Endothelial cell of umbilical vein (primary cell): ENCODE measurements at regions not wholly inside any gene's neighbourhood (a gene's known extent, or its start where the extent isn't known, plus 50 kb on each side); places are given as distances from the start of the nearest gene placed in this dataset.

ENCODE experiments used
- BruUV-seq: library from RNA; stranded (reverse); fragments of 400-500 nt; replicated peaks from 2 replicates; lab custom pipeline; 2021; lab: Mats Ljungman, UMichigan
- CTCF ChIA-PET: fragments of 300-600, 350-600 bp; sonication (Branson Sonifier 250); formaldehyde crosslinking; loops from one replicate; lab custom pipeline; 2021; ENCODE audit warnings: antibody characterized with exemption, inconsistent platforms; lab: Charles Lee
- POLR2A ChIA-PET: fragments of 300-600, 350-600 bp; sonication (Branson Sonifier 250); formaldehyde crosslinking; loops from one replicate; lab custom pipeline; 2021; ENCODE audit warnings: antibody characterized with exemption, inconsistent platforms; lab: Charles Lee
- DNase-seq: peaks from one replicate; pipeline ENCODE4 v3.0.0-alpha.2; 2011; ENCODE audit warnings: low read depth, low spot score
- FAIRE-seq: peaks from 2 replicates; lab custom pipeline; 2011; peaks lifted over from hg19 to GRCh38; lab: Jason Lieb, UNC
- H2AFZ ChIP-seq: 2 replicates; pipeline ENCODE4 v1.6.0; 2012; ENCODE audit warnings: low read depth, low read length, control low read depth, inconsistent platforms
- H3K27ac ChIP-seq: 2 replicates; pipeline ENCODE4 v1.5.1; 2011; ENCODE audit warnings: low read depth, mild to moderate bottlenecking, control low read depth, low read length, moderate library complexity; ENCODE audit not compliant: insufficient read depth
- H3K27me3 ChIP-seq, 2 experiments: 2 replicates each; pipeline versions ENCODE4 v1.6.0 to v1.6.1; 2011; ENCODE audit warnings: low read length in 2 of 2, mixed read lengths in 1 of 2; ENCODE audit not compliant: control insufficient read depth in 2 of 2, insufficient read depth in 2 of 2
- H3K36me3 ChIP-seq, 2 experiments: 2 replicates in 1 of 2; 3 replicates in 1 of 2; pipeline ENCODE4 v1.5.1; 2011; ENCODE audit warnings: low read length in 2 of 2, mild to moderate bottlenecking in 1 of 2, moderate library complexity in 1 of 2; ENCODE audit not compliant: control insufficient read depth in 2 of 2, insufficient read depth in 2 of 2; ENCODE audit errors: extremely low read depth in 1 of 2
- H3K4me1 ChIP-seq: 3 replicates; pipeline ENCODE4 v1.5.1; 2011; ENCODE audit warnings: mild to moderate bottlenecking, low read length; ENCODE audit not compliant: control insufficient read depth, insufficient read depth; ENCODE audit errors: extremely low read depth
- H3K4me2 ChIP-seq: 2 replicates; pipeline ENCODE4 v1.6.1; 2011; ENCODE audit warnings: low read length, control low read depth, mixed read lengths; ENCODE audit not compliant: insufficient read depth
- H3K4me3 ChIP-seq, 3 experiments: fragments of 200-600 bp in 1 of 3; sonication (generic), shearing (Covaris generic) in 1 of 3; replicated peaks in 1 of 3; 2 replicates each; pipeline ENCODE4 v1.5.1; 2011 to 2016; ENCODE audit warnings: control low read depth in 3 of 3, low read length in 3 of 3, mild to moderate bottlenecking in 2 of 3, inconsistent platforms in 1 of 3, low read depth in 1 of 3, moderate library complexity in 1 of 3; ENCODE audit not compliant: insufficient read depth in 1 of 3
- H3K79me2 ChIP-seq: 2 replicates; pipeline ENCODE4 v1.6.0; 2012; ENCODE audit warnings: low read length, inconsistent platforms; ENCODE audit not compliant: control insufficient read depth, insufficient read depth
- H3K9ac ChIP-seq: replicated peaks from 2 replicates; pipeline ENCODE3; 2011; ENCODE audit warnings: low read length, control low read depth; ENCODE audit not compliant: insufficient read depth; ENCODE audit errors: extremely low read depth
- H3K9me1 ChIP-seq: replicated peaks from 3 replicates; pipeline ENCODE4 v1.6.0; 2011; ENCODE audit warnings: mild to moderate bottlenecking, low read length; ENCODE audit not compliant: control insufficient read depth, insufficient read depth; ENCODE audit errors: extremely low read depth
- H3K9me3 ChIP-seq: replicated peaks from 2 replicates; pipeline ENCODE4 v1.5.1; 2012; ENCODE audit warnings: low read length, inconsistent platforms; ENCODE audit not compliant: control insufficient read depth, insufficient read depth
- H4K20me1 ChIP-seq: replicated peaks from 2 replicates; pipeline ENCODE3; 2011; ENCODE audit warnings: mild to moderate bottlenecking, low read length; ENCODE audit not compliant: control insufficient read depth, insufficient read depth; ENCODE audit errors: extremely low read depth
- CTCF ChIP-seq, 2 donors: IDR thresholded peaks; 1 replicate in 1 of 2; 2 replicates in 1 of 2; pipeline ENCODE4 v1.5.1; 2011; ENCODE audit warnings: low read length in 2 of 2, mild to moderate bottlenecking in 2 of 2, moderate library complexity in 2 of 2, control low read depth in 1 of 2, inconsistent platforms in 1 of 2, low read depth in 1 of 2; ENCODE audit not compliant: insufficient read depth in 1 of 2; ENCODE audit errors: extremely low read depth in 1 of 2
- EZH2 ChIP-seq: IDR thresholded peaks from 2 replicates; pipeline ENCODE4 v1.6.1; 2012; ENCODE audit warnings: borderline replicate concordance, low read depth, mild to moderate bottlenecking, moderate library complexity, low read length, inconsistent platforms; ENCODE audit not compliant: severe bottlenecking
- FOS ChIP-seq: IDR thresholded peaks from 2 replicates; pipeline ENCODE4 v1.6.1; 2011; ENCODE audit warnings: mild to moderate bottlenecking, low read length, moderate library complexity, borderline replicate concordance; ENCODE audit not compliant: insufficient read depth
- GATA2 ChIP-seq: IDR thresholded peaks from 2 replicates; pipeline ENCODE4 v1.7.0; 2011; ENCODE audit warnings: low read depth, mild to moderate bottlenecking, moderate library complexity, mixed read lengths, low read length; ENCODE audit not compliant: insufficient read length, insufficient read depth
- JUN ChIP-seq: IDR thresholded peaks from 2 replicates; pipeline ENCODE4 v1.6.1; 2011; ENCODE audit warnings: borderline replicate concordance, low read depth; ENCODE audit not compliant: insufficient read length, insufficient read depth
- MAX ChIP-seq: IDR thresholded peaks from 2 replicates; pipeline ENCODE4 v1.6.1; 2011; ENCODE audit not compliant: insufficient read depth, insufficient read length
- MYC ChIP-seq: IDR thresholded peaks from one replicate; pipeline ENCODE4 v1.6.1; 2011; ENCODE audit warnings: mild to moderate bottlenecking, low read depth, low read length
- POLR2A ChIP-seq: IDR thresholded peaks from 2 replicates; pipeline ENCODE4 v1.6.1; 2012; ENCODE audit warnings: low read depth, mild to moderate bottlenecking, control low read depth, low read length
- POLR2AphosphoS5 ChIP-seq: IDR thresholded peaks from 2 replicates; pipeline ENCODE4 v1.6.1; 2012; ENCODE audit warnings: low read depth, mild to moderate bottlenecking, control low read depth, low read length, moderate library complexity; ENCODE audit not compliant: insufficient read depth
- dilution Hi-C: fragments of 300-500 bp; cut with MboI; formaldehyde crosslinking; loops from one replicate; pipeline ENCODE4 v1.15.0; 2019; ENCODE audit warnings: low sequenced_read_pairs; ENCODE audit not compliant: extremely low pct_ligation_motif_present
- intact Hi-C: fragments of 100-400 bp; cut with micrococcal nuclease; formaldehyde crosslinking; loops from one replicate; pipeline ENCODE4 v1.10.0; 2022

- Histone ChIP-seq H3K79me2 (no peaks in the 10 kb centered on the region), H3K9me3 (no peaks in the 10 kb centered on the region), H3K4me1 (no peaks in the 10 kb centered on the region), H3K36me3 (no peaks in the 10 kb centered on the region), H3K4me3 (no peak overlapping the region), H3K4me2 (no peak overlapping the region), H3K9me1 (no peaks in the 10 kb centered on the region), H3K27ac (no peak overlapping the region), H2AFZ (no peak overlapping the region), H4K20me1 (no peaks in the 10 kb centered on the region), H3K27me3 (peaks cover 23 to 40% of the 10 kb centered on the region in 2 experiments), H3K9ac (no peak overlapping the region)
- TF ChIP-seq POLR2AphosphoS5 (no peak), JUN (no peak), FOS (no peak), EZH2 (no peak), CTCF (IDR thresholded peaks at IDR 0.05; ENCODE audit: extremely low read depth in 1 of 2, insufficient read depth in 1 of 2, low read depth in 1 of 2, low read length in 2 of 2) (no peak), GATA2 (no peak), MAX (no peak), MYC (no peak), POLR2A (no peak)
- ChIA-PET POLR2A (no interaction called here), CTCF (interaction anchor here (1.0 to 1.5 kb wide), 2 partner anchors 21 to 75 kb away, joined by 3 to 4 read pairs; no protein-coding TSS in a partner anchor)
- no peak for FAIRE-seq
- intact Hi-C loops = no loop called here
- no peak for DNase-seq
- dilution Hi-C loops = no loop called here
- no TSS peak for BruUV-seq
Observed at GRCh38 chr14:22450266-22450665, 138.8 kb downstream of the DAD1 start.
